A673 (cell line): ENCODE measurements at regions not wholly inside any gene's neighbourhood (a gene's known extent, or its start where the extent isn't known, plus 50 kb on each side); places are given as distances from the start of the nearest gene placed in this dataset.

ENCODE experiments used
- BruUV-seq: library from RNA; stranded (reverse); fragments of 400-500 nt; replicated peaks from 2 replicates; lab custom pipeline; 2021; lab: Mats Ljungman, UMichigan
- CTCF ChIA-PET: fragments of 300-600 bp; sonication (Branson Sonifier 250); formaldehyde crosslinking; loops from one replicate; lab custom pipeline; 2022; ENCODE audit warnings: antibody characterized with exemption; lab: Charles Lee
- POLR2A ChIA-PET: fragments of 300-600 bp; sonication (Branson Sonifier 250); formaldehyde crosslinking; loops from one replicate; lab custom pipeline; 2022; ENCODE audit warnings: antibody characterized with exemption; ENCODE audit not compliant: low non-redundant PET; lab: Charles Lee
- DNase-seq: peaks from one replicate; pipeline ENCODE4 v3.0.0-alpha.2; 2015; ENCODE audit warnings: low spot score
- H3K27ac ChIP-seq: fragments of 200-600 bp; sonication (generic); 2 replicates; pipeline ENCODE4 v1.5.1; 2016; ENCODE audit warnings: mixed run types, low read depth, mild to moderate bottlenecking, mixed read lengths, antibody characterized with exemption, low read length; ENCODE audit not compliant: poor library complexity, severe bottlenecking
- H3K27me3 ChIP-seq: fragments of 200-600 bp; sonication (generic); replicated peaks from 2 replicates; pipeline ENCODE4 v1.6.1; 2017; ENCODE audit warnings: mixed run types, low read depth, mild to moderate bottlenecking, mixed read lengths, antibody characterized with exemption, low read length; ENCODE audit not compliant: insufficient read depth, poor library complexity
- H3K36me3 ChIP-seq: fragments of 200-600 bp; sonication (generic); 2 replicates; pipeline ENCODE4 v1.6.1; 2016; ENCODE audit warnings: mixed run types, mild to moderate bottlenecking, mixed read lengths, antibody characterized with exemption, low read length; ENCODE audit not compliant: insufficient read depth, poor library complexity, severe bottlenecking
- H3K4me1 ChIP-seq: fragments of 200-600 bp; sonication (generic); 2 replicates; pipeline ENCODE4 v1.6.1; 2017; ENCODE audit warnings: mixed run types, mild to moderate bottlenecking, mixed read lengths, antibody characterized with exemption, low read length; ENCODE audit not compliant: insufficient read depth, poor library complexity, severe bottlenecking
- H3K4me3 ChIP-seq: fragments of 200-600 bp; sonication (generic); 2 replicates; pipeline ENCODE4 v1.5.1; 2016; ENCODE audit warnings: low read depth, mixed run types, mild to moderate bottlenecking, mixed read lengths, low read length; ENCODE audit not compliant: poor library complexity, severe bottlenecking
- H3K9me3 ChIP-seq: fragments of 200-600 bp; sonication (generic); 2 replicates; pipeline ENCODE4 v1.6.1; 2016; ENCODE audit warnings: mixed run types, low read depth, mild to moderate bottlenecking, mixed read lengths, antibody characterized with exemption, low read length; ENCODE audit not compliant: poor library complexity, severe bottlenecking
- EZH2 ChIP-seq: fragments of 200-600 bp; sonication (generic); IDR thresholded peaks from 2 replicates; pipeline ENCODE4 v1.6.1; 2017; ENCODE audit warnings: borderline replicate concordance, low read depth, mild to moderate bottlenecking, mixed read lengths, antibody characterized with exemption, low read length; ENCODE audit not compliant: poor library complexity, severe bottlenecking
- intact Hi-C: fragments of 100-400 bp; cut with micrococcal nuclease; formaldehyde crosslinking; loops from one replicate; pipeline ENCODE4 v1.10.0; 2022; ENCODE audit not compliant: unreplicated experiment
- TF ChIP-seq, protein P1 (sequence below): fragments of 300-800, 200-600 bp; sonication (generic); conservative IDR thresholded peaks from 2 replicates; pipeline ENCODE4 v1.5.1; 2017; ENCODE audit warnings: low read depth, mild to moderate bottlenecking, antibody characterized with exemption, low read length, moderate library complexity, mixed read lengths

DNA sequence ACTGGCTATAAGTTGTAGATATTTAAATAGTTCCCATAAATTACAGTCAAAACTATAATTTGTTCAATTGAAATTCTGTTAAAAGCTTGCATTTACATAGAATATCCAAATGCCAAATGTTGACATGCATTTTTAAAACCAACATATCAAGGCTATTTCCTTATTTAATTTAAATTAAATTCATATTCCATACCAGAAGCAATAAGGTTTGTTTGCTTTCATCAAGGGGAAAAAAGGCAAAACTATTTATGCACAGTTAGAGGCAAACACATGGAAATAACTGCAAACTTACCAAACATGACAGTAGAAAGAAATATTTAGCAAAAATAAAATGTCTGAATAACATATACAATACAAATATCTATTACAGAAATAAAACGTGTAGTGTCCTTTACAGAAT is 1581.2 kb upstream of the TENM4 start:
- peak; percentile 50 for DNase-seq
- Histone ChIP-seq H3K4me1 (peaks cover 53% of the 10 kb centered on the region), H3K36me3 (no peaks in the 10 kb centered on the region), H3K9me3 (no peaks in the 10 kb centered on the region), H3K27me3 (no peaks in the 10 kb centered on the region), H3K27ac (peak overlapping the region; percentile 71), H3K4me3 (no peak overlapping the region)
- ChIA-PET CTCF (no interaction called here), POLR2A (no interaction called here)
- TF ChIP-seq EZH2 = no peak
- TF ChIP-seq, protein P1, sequence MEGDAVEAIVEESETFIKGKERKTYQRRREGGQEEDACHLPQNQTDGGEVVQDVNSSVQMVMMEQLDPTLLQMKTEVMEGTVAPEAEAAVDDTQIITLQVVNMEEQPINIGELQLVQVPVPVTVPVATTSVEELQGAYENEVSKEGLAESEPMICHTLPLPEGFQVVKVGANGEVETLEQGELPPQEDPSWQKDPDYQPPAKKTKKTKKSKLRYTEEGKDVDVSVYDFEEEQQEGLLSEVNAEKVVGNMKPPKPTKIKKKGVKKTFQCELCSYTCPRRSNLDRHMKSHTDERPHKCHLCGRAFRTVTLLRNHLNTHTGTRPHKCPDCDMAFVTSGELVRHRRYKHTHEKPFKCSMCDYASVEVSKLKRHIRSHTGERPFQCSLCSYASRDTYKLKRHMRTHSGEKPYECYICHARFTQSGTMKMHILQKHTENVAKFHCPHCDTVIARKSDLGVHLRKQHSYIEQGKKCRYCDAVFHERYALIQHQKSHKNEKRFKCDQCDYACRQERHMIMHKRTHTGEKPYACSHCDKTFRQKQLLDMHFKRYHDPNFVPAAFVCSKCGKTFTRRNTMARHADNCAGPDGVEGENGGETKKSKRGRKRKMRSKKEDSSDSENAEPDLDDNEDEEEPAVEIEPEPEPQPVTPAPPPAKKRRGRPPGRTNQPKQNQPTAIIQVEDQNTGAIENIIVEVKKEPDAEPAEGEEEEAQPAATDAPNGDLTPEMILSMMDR = no peak
- BruUV-seq = no TSS peak
- intact Hi-C loops = loop anchor here (5.0 to 10.0 kb wide), 2 partner anchors 143 to 215 kb away; no protein-coding TSS in a partner anchor

GRCh38 chr11:81010631-81011030 is 1569.8 kb upstream of the TENM4 start:
- ChIA-PET POLR2A (no interaction called here), CTCF (no interaction called here)
- DNase-seq = no peak
- TF ChIP-seq, protein P1 = no peak
- no peak for TF ChIP-seq EZH2
- Histone ChIP-seq H3K4me1 (peaks cover 7% of the 10 kb centered on the region), H3K4me3 (no peak overlapping the region), H3K27me3 (no peaks in the 10 kb centered on the region), H3K27ac (no peak overlapping the region), H3K36me3 (no peaks in the 10 kb centered on the region), H3K9me3 (peaks cover 10% of the 10 kb centered on the region)
- intact Hi-C loops = no loop called here
- BruUV-seq = no TSS peak

GRCh38 chr11:81007046-81007445 is 1566.2 kb upstream of the TENM4 start:
- CTCF ChIA-PET = no interaction called here

More at GRCh38 chr11:81007046-81007445, 1566.2 kb upstream of the TENM4 start:
- peak; percentile 70 for DNase-seq
- peaks cover 10% of the 10 kb centered on the region for H3K4me1 ChIP-seq
- no peaks in the 10 kb centered on the region for H3K36me3 ChIP-seq
- BruUV-seq = no TSS peak
- POLR2A ChIA-PET = no interaction called here
- H3K9me3 ChIP-seq = peaks cover 5% of the 10 kb centered on the region
- no peaks in the 10 kb centered on the region for H3K27me3 ChIP-seq
- no peak overlapping the region for H3K4me3 ChIP-seq
- no peak overlapping the region for H3K27ac ChIP-seq
- no peak for TF ChIP-seq EZH2
- TF ChIP-seq, protein P1 = peak; percentile 54; the same call in 1 of the 2 replicates
- intact Hi-C loops = loop anchor here (5.0 to 10.0 kb wide), 5 partner anchors 230 to 1300 kb away; no protein-coding TSS in a partner anchor
